HG02588 (cell line): ENCODE measurements at regions not wholly inside any gene's neighbourhood (a gene's known extent, or its start where the extent isn't known, plus 50 kb on each side); places are given as distances from the start of the nearest gene placed in this dataset.

Source experiments
- ATAC-seq: cut with Tn5 transposase; IDR thresholded peaks from one replicate; pipeline ENCODE4 v1.9.1; 2021; ENCODE audit warnings: mild to moderate bottlenecking, moderate library complexity; ENCODE audit not compliant: unreplicated experiment

DNA sequence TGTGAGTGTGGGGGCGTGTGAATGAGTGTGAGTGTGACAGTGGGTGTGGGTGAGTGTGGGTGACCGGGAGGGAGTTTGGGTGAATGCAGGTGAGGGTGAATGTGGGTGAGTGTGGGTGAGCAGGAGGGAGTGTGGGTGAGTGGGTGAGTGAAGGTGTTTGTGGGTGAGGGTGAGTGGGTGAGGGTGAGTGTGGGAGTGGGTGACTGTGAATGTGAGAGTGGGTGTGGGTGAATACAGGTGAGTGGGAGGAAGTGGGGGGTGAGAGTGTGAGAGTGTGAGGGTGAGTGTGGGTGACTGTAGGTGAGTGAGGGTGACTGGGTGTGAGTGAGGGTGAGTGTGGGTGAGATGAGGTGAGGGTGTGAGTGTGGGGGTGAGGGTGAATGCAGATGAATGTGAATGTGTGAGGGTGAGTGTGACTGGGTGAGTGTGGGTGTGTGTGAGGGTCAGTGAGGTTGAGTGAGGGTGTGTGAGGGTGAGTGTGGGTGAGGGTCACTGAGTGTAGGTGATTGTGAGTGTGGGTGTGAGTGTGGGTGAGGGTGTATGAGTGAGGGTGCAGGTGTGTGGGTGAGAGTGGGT lies 1677.3 kb upstream of the TENM3 start:
- no peak for ATAC-seq

GRCh38 chr4:180566492-180566891 lies 1676.7 kb upstream of the TENM3 start:
- ATAC-seq = no peak

DNA sequence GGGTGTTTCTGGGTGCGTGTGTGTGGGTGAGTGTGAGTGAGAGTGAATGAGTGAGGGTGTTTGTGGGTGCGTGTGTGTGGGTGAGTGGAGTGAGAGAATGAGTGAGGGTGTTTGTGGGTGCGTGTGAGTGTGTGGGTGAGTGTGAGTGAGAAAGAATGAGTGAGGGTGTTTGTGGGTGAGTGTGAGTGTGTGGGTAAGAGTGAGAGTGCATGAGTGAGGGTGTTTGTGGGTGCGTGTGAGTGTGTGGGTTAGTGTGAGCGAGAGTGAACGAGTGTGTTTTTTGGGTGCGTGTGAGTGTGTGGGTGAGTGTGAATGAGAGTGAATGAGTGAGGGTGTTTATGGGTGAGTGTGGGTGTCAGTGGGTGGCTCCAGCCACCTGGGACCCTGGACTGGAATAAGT lies 1676.1 kb upstream of the TENM3 start:
- no peak for ATAC-seq

GRCh38 chr4:180571516-180572055 lies 1671.6 kb upstream of the TENM3 start:
- no peak for ATAC-seq

DNA sequence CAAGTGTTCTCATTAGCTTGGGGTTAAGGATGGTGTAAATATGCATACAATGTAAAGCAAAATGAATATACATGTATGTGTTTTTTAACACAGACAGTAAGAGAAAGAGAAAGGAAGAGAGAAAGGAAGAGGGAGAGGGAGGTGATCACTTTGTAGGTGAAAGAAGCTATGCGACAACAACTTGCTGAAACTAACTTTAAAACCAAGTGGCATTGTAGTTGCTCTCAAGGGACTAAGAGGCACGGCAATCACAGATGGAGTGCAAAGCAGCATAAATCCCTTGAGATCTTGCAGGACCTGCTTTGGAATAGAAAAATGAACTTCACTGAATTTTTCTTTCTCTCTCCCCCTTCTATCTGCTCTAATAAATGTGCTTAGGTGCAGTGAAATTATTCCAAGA lies 1665.0 kb upstream of the TENM3 start:
- ATAC-seq = no peak

DNA sequence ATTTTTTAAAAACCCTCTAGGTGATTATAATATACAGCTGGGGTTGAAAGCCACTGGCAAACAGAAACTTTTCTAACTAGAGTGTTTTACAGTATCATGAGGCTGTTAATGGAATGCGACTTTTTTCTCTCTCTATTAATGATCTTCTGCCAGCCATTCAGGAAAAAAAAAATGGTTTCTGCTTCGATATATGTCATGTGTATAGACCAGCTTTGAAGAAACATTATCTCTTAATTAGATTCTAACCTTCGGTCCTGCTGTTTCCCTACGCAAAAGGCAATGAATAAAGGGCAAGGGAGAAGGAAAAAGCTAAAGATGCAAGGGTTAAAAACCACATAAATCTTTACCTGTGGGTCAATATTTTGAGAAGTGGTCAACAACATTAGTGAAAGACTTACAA lies 1662.1 kb upstream of the TENM3 start:
- ATAC-seq = no peak

DNA sequence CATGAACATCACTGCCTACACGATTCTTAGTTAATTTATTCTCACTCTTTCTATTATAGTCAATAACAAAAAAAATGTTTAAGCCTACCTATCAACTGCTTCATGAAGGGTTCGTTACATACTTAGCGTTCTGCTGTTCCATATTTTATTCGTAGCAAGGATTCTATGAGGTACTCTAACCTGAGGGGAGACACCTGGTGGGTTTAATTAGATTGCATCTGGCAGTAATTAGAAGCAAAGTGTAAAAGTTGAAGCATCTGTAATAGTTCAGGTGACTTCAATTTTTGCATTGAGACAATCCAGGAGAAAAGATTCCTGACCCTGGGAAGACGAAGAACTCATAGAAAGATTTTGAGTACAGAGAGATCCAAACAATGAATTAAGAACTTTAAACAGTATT lies 1655.8 kb upstream of the TENM3 start:
- ATAC-seq = no peak

- no peak for ATAC-seq
Observed at GRCh38 chr4:180589575-180589974, 1653.6 kb upstream of the TENM3 start.

- no peak for ATAC-seq
Observed at GRCh38 chr4:180596888-180597483, 1646.2 kb upstream of the TENM3 start.

GRCh38 chr4:180598281-180598680 lies 1644.9 kb upstream of the TENM3 start:
- ATAC-seq = no peak

DNA sequence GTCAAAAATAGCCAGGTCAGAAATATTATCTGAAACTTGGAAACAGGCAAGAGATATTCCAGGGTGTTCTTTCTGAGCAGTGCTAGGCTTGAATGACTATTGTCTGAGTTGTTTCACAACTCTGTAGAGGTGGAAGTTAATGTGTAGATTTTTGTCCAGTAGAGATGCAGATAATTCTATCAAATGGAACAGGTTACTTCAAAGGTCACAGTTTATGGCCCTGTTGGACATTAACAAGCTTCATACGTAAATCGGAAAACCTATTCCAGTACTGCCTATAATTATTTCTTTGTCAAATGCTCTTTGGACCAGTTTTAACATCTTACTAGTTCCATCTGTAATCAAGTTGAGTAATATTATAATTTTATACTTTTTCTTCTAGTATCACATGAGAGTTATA lies 1639.4 kb upstream of the TENM3 start:
- ATAC-seq = no peak

GRCh38 chr4:180610324-180610723 lies 1632.9 kb upstream of the TENM3 start:
- no peak for ATAC-seq

DNA sequence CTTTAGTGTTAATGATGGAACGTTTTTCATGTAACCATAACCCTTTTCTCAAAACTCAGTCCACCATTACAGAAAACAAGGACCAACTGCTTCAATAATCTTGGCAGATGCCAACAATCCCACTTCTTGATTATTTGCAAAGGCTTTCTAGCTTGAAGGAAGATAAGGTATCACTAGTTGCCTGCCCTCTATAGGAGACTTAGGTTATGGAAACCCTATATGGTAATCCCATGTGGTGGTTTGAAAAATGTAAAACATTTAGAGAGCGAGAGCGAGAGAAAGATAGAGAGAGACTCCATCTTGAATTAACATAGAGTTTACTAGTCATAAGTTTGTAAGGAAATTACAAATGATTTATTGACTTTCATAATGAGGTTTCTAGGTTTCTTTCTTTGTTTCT lies 1627.5 kb upstream of the TENM3 start:
- ATAC-seq = no peak

- ATAC-seq = no peak
Observed at GRCh38 chr4:180617196-180617595, 1626.0 kb upstream of the TENM3 start.

GRCh38 chr4:180618396-180618795 lies 1624.8 kb upstream of the TENM3 start:
- ATAC-seq = no peak

- ATAC-seq = no peak
Observed at GRCh38 chr4:180619440-180619839, 1623.8 kb upstream of the TENM3 start.

DNA sequence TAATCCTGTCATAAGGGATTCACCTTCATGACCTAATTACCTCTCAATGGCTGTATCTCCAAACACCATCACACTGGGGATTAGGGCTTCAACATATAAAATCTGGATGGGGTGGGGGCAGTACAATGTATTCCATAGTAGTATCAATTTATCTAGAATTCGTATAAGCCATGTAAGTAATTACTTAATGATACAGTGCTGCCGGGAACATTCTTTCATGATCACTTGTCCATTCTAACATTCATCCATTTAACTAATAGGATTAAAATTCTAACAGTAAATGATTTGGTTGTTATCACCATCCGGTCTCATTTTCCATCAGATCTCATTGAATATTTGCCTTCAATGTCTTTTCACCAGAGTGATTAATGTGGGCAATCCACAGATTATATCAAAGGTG lies 1620.9 kb upstream of the TENM3 start:
- ATAC-seq = no peak

DNA sequence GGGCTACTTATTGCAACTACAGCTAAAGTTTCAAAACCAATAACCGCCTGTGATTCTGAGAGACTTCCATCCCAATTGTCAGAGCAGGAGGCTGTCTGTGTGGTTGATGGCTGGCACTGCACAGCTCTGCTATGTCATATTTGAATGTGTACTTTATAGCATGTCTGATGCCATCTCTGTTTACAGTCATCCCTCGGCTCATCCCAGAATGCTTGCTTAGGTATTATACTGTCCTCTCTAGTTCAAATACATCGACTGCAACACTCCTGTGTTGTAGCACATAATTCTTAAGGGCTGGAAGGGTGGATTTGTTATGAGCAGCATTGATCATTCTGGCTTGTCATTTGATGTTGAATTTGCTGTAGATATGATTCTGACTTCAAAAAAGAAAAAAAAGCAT lies 1617.5 kb upstream of the TENM3 start:
- no peak for ATAC-seq

- ATAC-seq = no peak
Observed at GRCh38 chr4:180630012-180630665, 1613.1 kb upstream of the TENM3 start.

DNA sequence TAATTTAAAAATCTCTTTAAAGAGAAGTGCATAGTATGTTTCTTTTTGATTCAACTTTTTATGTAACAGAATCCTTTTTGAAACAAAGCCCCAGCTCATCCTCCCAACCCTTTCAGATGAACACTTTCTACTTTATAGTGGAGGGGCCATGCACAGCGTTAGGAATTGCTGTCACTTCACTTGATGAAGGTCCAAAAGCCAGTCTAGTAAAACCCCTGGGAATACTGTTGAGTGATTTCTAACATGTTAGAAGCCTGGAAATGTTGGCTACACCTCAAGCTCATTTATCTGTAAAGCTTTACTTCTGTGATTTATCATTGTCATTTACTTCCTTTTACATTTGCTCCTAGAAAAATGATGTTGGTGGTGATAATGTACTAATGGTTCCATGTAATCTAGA lies 1608.9 kb upstream of the TENM3 start:
- ATAC-seq = no peak

- ATAC-seq = no peak
Observed at GRCh38 chr4:180635281-180635680, 1607.9 kb upstream of the TENM3 start.

DNA sequence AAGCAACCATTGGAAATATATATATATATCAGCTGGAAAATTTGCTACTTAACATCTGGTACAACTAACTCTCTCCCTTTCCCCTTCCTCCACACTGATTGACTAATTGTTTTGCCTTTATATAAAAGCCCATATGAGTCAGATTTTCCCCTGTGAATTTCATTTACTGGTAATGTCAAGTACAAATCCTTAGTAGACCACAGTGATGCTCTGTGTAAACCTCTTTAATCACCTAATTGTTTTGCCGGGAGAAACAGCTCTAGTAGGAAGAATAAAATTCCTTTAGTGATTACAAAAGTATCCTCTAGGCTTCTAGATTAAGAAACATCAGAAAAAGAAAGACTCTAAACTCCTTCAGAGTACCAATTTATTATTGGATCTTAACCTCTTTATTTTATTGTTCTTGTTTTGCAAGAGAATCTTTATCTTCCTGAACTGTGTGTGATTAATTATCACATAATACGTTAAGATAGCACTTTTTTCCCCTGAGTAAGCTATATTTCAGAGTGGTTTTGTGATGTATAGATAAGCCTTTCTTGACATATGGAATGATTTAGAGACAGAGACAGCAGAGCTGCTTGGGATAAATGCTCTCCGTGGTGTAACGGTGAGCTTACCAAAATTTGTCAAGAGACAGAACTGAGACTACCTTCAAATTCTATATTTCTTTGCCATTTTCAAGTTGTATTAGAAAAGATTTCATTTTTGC lies 1606.4 kb upstream of the TENM3 start:
- no peak for ATAC-seq
